CD1c-positive myeloid dendritic cell (primary cell): ENCODE measurements at regions not wholly inside any gene's neighbourhood (a gene's known extent, or its start where the extent isn't known, plus 50 kb on each side); places are given as distances from the start of the nearest gene placed in this dataset.

Experiments
- DNase-seq: peaks from one replicate; pipeline ENCODE4 v3.0.0-alpha.2; 2016; ENCODE audit errors: extremely low spot score

GRCh38 chr4:156499684-156500083 is 471.9 kb downstream of the PDGFC start:
- no peak for DNase-seq

GRCh38 chr4:156497486-156497885 is 474.1 kb downstream of the PDGFC start:
- DNase-seq = no peak

- no peak for DNase-seq
Observed at GRCh38 chr4:156496797-156497196, 474.8 kb downstream of the PDGFC start.

- no peak for DNase-seq
Observed at GRCh38 chr4:156495836-156496235, 475.8 kb downstream of the PDGFC start.

- no peak for DNase-seq
Observed at GRCh38 chr4:156495091-156495490, 476.5 kb downstream of the PDGFC start.

GRCh38 chr4:156493858-156494257 is 477.7 kb downstream of the PDGFC start:
- no peak for DNase-seq

GRCh38 chr4:156487107-156487506 is 484.5 kb downstream of the PDGFC start:
- no peak for DNase-seq

- DNase-seq = no peak
Observed at GRCh38 chr4:156481845-156482244, 489.8 kb downstream of the PDGFC start.

- no peak for DNase-seq
Observed at GRCh38 chr4:156477636-156478035, 494.0 kb downstream of the PDGFC start.

GRCh38 chr4:156476359-156476758 is 495.2 kb downstream of the PDGFC start:
- DNase-seq = no peak

- peak; percentile 47 for DNase-seq
Observed at GRCh38 chr4:156475322-156475721, 496.3 kb downstream of the PDGFC start.

GRCh38 chr4:156473151-156473550 is 498.4 kb downstream of the PDGFC start:
- DNase-seq = no peak

- DNase-seq = no peak
Observed at GRCh38 chr4:156472624-156473023, 499.0 kb downstream of the PDGFC start.

- no peak for DNase-seq
Observed at GRCh38 chr4:156459584-156459983, 505.9 kb upstream of the CTSO start.

- no peak for DNase-seq
Observed at GRCh38 chr4:156456830-156457229, 503.2 kb upstream of the CTSO start.

- no peak for DNase-seq
Observed at GRCh38 chr4:156443488-156443887, 489.8 kb upstream of the CTSO start.

GRCh38 chr4:156442912-156443311 is 489.2 kb upstream of the CTSO start:
- DNase-seq = no peak

- DNase-seq = no peak
Observed at GRCh38 chr4:156439576-156440200, 486.0 kb upstream of the CTSO start.

GRCh38 chr4:156437666-156438065 is 484.0 kb upstream of the CTSO start:
- DNase-seq = no peak

GRCh38 chr4:156422576-156422975 is 468.9 kb upstream of the CTSO start:
- DNase-seq = no peak

- no peak for DNase-seq
Observed at GRCh38 chr4:156420623-156421022, 467.0 kb upstream of the CTSO start.

GRCh38 chr4:156419080-156419685 is 465.5 kb upstream of the CTSO start:
- DNase-seq = no peak

- no peak for DNase-seq
Observed at GRCh38 chr4:156414406-156414805, 460.7 kb upstream of the CTSO start.
